ENCODE measurements at regions not wholly inside any gene's neighbourhood (a gene's known extent, or its start where the extent isn't known, plus 50 kb on each side); places are given as distances from the start of the nearest gene placed in this dataset.

- no peak overlapping the region for H3K4me3 ChIP-seq
- no peak overlapping the region for H3K4me2 ChIP-seq
- no peak for TF ChIP-seq Cebpa-rat (IDR thresholded peaks at IDR 0.05)
- no peak overlapping the region for H3K27ac ChIP-seq
- no peaks in the 10 kb centered on the region for H3K4me1 ChIP-seq
- H3K36me3 ChIP-seq, result no peaks in the 10 kb centered on the region
- no peaks in the 10 kb centered on the region for H4K20me1 ChIP-seq
- no peaks in the 10 kb centered on the region for H3K27me3 ChIP-seq
- H3K9ac ChIP-seq, result no peak overlapping the region
- no peaks in the 10 kb centered on the region for H3K9me3 ChIP-seq
Observed at GRCh38 chr2:21441442-21441841, 317.7 kb downstream of the TDRD15 start.

GRCh38 chr2:21443494-21444105 lies 319.8 kb downstream of the TDRD15 start:
- H4K20me1 ChIP-seq, result no peaks in the 10 kb centered on the region
- no peaks in the 10 kb centered on the region for H3K36me3 ChIP-seq
- H3K27me3 ChIP-seq, result no peaks in the 10 kb centered on the region
- no peaks in the 10 kb centered on the region for H3K4me1 ChIP-seq
- no peak overlapping the region for H3K4me3 ChIP-seq
- no peak overlapping the region for H3K27ac ChIP-seq
- TF ChIP-seq Cebpa-rat (IDR thresholded peaks at IDR 0.05), result no peak
- H3K9me3 ChIP-seq, result no peaks in the 10 kb centered on the region
- H3K4me2 ChIP-seq, result no peak overlapping the region
- no peak overlapping the region for H3K9ac ChIP-seq

- H4K20me1 ChIP-seq, result no peaks in the 10 kb centered on the region
- H3K4me2 ChIP-seq, result no peak overlapping the region
- H3K9me3 ChIP-seq, result no peaks in the 10 kb centered on the region
- no peak overlapping the region for H3K4me3 ChIP-seq
- H3K27me3 ChIP-seq, result no peaks in the 10 kb centered on the region
- no peaks in the 10 kb centered on the region for H3K4me1 ChIP-seq
- H3K9ac ChIP-seq, result no peak overlapping the region
- no peak overlapping the region for H3K27ac ChIP-seq
- no peaks in the 10 kb centered on the region for H3K36me3 ChIP-seq
- no peak for TF ChIP-seq Cebpa-rat (IDR thresholded peaks at IDR 0.05)
Observed at GRCh38 chr2:21449881-21450280, 326.1 kb downstream of the TDRD15 start.

- H3K9ac ChIP-seq, result no peak overlapping the region
- H3K27ac ChIP-seq, result no peak overlapping the region
- no peaks in the 10 kb centered on the region for H3K36me3 ChIP-seq
- no peaks in the 10 kb centered on the region for H3K4me1 ChIP-seq
- H3K4me3 ChIP-seq, result no peak overlapping the region
- no peak overlapping the region for H3K4me2 ChIP-seq
- no peak for TF ChIP-seq Cebpa-rat (IDR thresholded peaks at IDR 0.05)
- no peaks in the 10 kb centered on the region for H3K27me3 ChIP-seq
- H4K20me1 ChIP-seq, result no peaks in the 10 kb centered on the region
- H3K9me3 ChIP-seq, result no peaks in the 10 kb centered on the region
Observed at GRCh38 chr2:21451403-21451802, 327.6 kb downstream of the TDRD15 start.

GRCh38 chr2:21452263-21452662 lies 328.5 kb downstream of the TDRD15 start:
- H3K27me3 ChIP-seq, result no peaks in the 10 kb centered on the region
- no peak overlapping the region for H3K4me3 ChIP-seq
- no peaks in the 10 kb centered on the region for H3K4me1 ChIP-seq
- H3K36me3 ChIP-seq, result no peaks in the 10 kb centered on the region
- no peak for TF ChIP-seq Cebpa-rat (IDR thresholded peaks at IDR 0.05)
- H3K27ac ChIP-seq, result no peak overlapping the region
- no peaks in the 10 kb centered on the region for H3K9me3 ChIP-seq
- no peaks in the 10 kb centered on the region for H4K20me1 ChIP-seq
- H3K9ac ChIP-seq, result no peak overlapping the region
- no peak overlapping the region for H3K4me2 ChIP-seq

- Histone ChIP-seq H3K9me3 (no peaks in the 10 kb centered on the region), H3K4me2 (no peak overlapping the region), H3K27ac (no peak overlapping the region), H3K4me1 (no peaks in the 10 kb centered on the region), H3K27me3 (no peaks in the 10 kb centered on the region), H3K9ac (no peak overlapping the region), H3K36me3 (no peaks in the 10 kb centered on the region), H4K20me1 (no peaks in the 10 kb centered on the region), H3K4me3 (no peak overlapping the region)
- TF ChIP-seq Cebpa-rat (IDR thresholded peaks at IDR 0.05), result no peak
Observed at GRCh38 chr2:21452678-21453077, 328.9 kb downstream of the TDRD15 start.

GRCh38 chr2:21453723-21454450 lies 330.1 kb downstream of the TDRD15 start:
- Histone ChIP-seq H3K9ac (no peak overlapping the region), H3K4me1 (no peaks in the 10 kb centered on the region), H3K4me2 (no peak overlapping the region), H3K27ac (no peak overlapping the region), H3K9me3 (no peaks in the 10 kb centered on the region), H4K20me1 (no peaks in the 10 kb centered on the region), H3K27me3 (no peaks in the 10 kb centered on the region), H3K4me3 (no peak overlapping the region), H3K36me3 (no peaks in the 10 kb centered on the region)
- no peak for TF ChIP-seq Cebpa-rat (IDR thresholded peaks at IDR 0.05)

GRCh38 chr2:21454839-21455238 lies 331.1 kb downstream of the TDRD15 start:
- Histone ChIP-seq H3K9ac (no peak overlapping the region), H3K4me1 (no peaks in the 10 kb centered on the region), H3K27ac (no peak overlapping the region), H3K36me3 (no peaks in the 10 kb centered on the region), H3K27me3 (no peaks in the 10 kb centered on the region), H3K4me3 (no peak overlapping the region), H3K9me3 (no peaks in the 10 kb centered on the region), H3K4me2 (no peak overlapping the region), H4K20me1 (no peaks in the 10 kb centered on the region)
- no peak for TF ChIP-seq Cebpa-rat (IDR thresholded peaks at IDR 0.05)

- Histone ChIP-seq H3K4me2 (no peak overlapping the region), H4K20me1 (no peaks in the 10 kb centered on the region), H3K4me1 (no peaks in the 10 kb centered on the region)
Observed at GRCh38 chr2:21461754-21462240, 338.0 kb downstream of the TDRD15 start.

GRCh38 chr2:21466341-21466927 lies 342.7 kb downstream of the TDRD15 start:
- no peaks in the 10 kb centered on the region for H3K36me3 ChIP-seq
- H3K4me1 ChIP-seq, result no peaks in the 10 kb centered on the region
- no peak overlapping the region for H3K27ac ChIP-seq
- H3K27me3 ChIP-seq, result no peaks in the 10 kb centered on the region
- H3K4me3 ChIP-seq, result no peak overlapping the region
- H4K20me1 ChIP-seq, result no peaks in the 10 kb centered on the region
- H3K9ac ChIP-seq, result no peak overlapping the region
- H3K4me2 ChIP-seq, result no peak overlapping the region
- H3K9me3 ChIP-seq, result no peaks in the 10 kb centered on the region
- no peak for TF ChIP-seq Cebpa-rat (IDR thresholded peaks at IDR 0.05)

More at GRCh38 chr2:21461754-21462240, 338.0 kb downstream of the TDRD15 start:
- no peak for TF ChIP-seq Cebpa-rat (IDR thresholded peaks at IDR 0.05)
- Histone ChIP-seq H3K27me3 (no peaks in the 10 kb centered on the region), H3K27ac (no peak overlapping the region), H3K36me3 (no peaks in the 10 kb centered on the region), H3K9ac (no peak overlapping the region), H3K9me3 (no peaks in the 10 kb centered on the region), H3K4me3 (no peak overlapping the region)

Measured in BLaER1 (cell line).